Lower lobe of right lung (tissue), 2 donors: ENCODE measurements at regions not wholly inside any gene's neighbourhood (a gene's known extent, or its start where the extent isn't known, plus 50 kb on each side); places are given as distances from the start of the nearest gene placed in this dataset.

Experiments used
- ATAC-seq, 2 donors: fragments of 200-7000 bp; cut with Tn5 transposase; one replicate each; pipeline ENCODE4 v1.9.1; 2020 to 2022; ENCODE audit warnings: mild to moderate bottlenecking in 2 of 2, moderate library complexity in 2 of 2
- DNase-seq: peaks from one replicate; pipeline ENCODE4 v3.0.0-alpha.2; 2020
- H3K27ac ChIP-seq: fragments of 200-600 bp; one replicate; pipeline ENCODE4 v1.8.0; 2022
- H3K27me3 ChIP-seq: fragments of 200-600 bp; one replicate; pipeline ENCODE4 v1.8.0; 2022; ENCODE audit warnings: low read depth
- H3K36me3 ChIP-seq: fragments of 200-600 bp; one replicate; pipeline ENCODE4 v1.8.0; 2022; ENCODE audit warnings: mild to moderate bottlenecking
- H3K4me1 ChIP-seq: fragments of 200-600 bp; one replicate; pipeline ENCODE4 v1.8.0; 2022
- H3K4me3 ChIP-seq: fragments of 200-600 bp; one replicate; pipeline ENCODE4 v1.8.0; 2022; ENCODE audit warnings: mild to moderate bottlenecking
- H3K9me3 ChIP-seq: fragments of 200-600 bp; one replicate; pipeline ENCODE4 v1.8.0; 2022
- intact Hi-C: fragments of 100-400 bp; cut with DNase I; formaldehyde crosslinking; loops from one replicate; pipeline ENCODE4 v1.11.0; 2022
- TF ChIP-seq, protein P1 (sequence below): fragments of 200-600 bp; IDR thresholded peaks from one replicate; pipeline ENCODE4 v1.8.0; 2022; ENCODE audit warnings: antibody characterized with exemption, mild to moderate bottlenecking
- donor health status: DM: no; HTN: yes; CAD: no; lungs with severe emphysema.

DNA sequence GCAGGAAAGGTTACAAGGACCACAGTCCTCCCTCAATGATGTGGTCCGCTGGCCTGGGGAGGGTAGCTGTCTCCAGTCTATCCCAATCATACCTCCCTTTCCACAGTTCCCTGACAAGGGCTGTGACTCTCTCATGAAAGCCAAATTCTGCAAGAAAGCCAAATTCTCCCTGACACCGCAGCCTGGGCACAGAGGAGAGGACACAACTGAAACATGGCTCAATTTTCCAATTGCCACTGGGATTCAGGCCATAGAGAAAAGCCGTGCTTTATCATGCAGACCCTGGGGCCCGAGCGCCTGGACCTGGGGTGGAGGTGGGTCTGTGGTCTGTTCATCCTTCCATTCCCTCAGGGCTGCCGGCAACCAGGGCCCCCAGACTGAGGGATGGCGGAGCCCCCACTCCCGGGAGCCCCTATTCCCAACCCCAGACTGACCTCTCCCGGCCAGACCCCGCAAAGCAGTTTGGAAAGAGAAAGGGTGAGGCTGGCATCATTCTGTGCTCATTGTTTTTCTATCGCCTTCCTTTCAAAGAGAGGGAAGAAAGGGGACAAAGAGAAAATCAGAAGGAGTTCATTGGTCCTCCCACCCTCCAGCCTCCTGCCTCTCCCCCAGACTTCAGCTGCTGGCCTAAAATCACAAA lies 239.5 kb downstream of the BUD13 start:
- no peaks in the 10 kb centered on the region for H3K36me3 ChIP-seq
- peaks cover 23% of the 10 kb centered on the region for H3K27me3 ChIP-seq
- no peak overlapping the region for H3K4me3 ChIP-seq
- TF ChIP-seq, protein P1, sequence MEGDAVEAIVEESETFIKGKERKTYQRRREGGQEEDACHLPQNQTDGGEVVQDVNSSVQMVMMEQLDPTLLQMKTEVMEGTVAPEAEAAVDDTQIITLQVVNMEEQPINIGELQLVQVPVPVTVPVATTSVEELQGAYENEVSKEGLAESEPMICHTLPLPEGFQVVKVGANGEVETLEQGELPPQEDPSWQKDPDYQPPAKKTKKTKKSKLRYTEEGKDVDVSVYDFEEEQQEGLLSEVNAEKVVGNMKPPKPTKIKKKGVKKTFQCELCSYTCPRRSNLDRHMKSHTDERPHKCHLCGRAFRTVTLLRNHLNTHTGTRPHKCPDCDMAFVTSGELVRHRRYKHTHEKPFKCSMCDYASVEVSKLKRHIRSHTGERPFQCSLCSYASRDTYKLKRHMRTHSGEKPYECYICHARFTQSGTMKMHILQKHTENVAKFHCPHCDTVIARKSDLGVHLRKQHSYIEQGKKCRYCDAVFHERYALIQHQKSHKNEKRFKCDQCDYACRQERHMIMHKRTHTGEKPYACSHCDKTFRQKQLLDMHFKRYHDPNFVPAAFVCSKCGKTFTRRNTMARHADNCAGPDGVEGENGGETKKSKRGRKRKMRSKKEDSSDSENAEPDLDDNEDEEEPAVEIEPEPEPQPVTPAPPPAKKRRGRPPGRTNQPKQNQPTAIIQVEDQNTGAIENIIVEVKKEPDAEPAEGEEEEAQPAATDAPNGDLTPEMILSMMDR, result no peak
- intact Hi-C loops, result no loop called here
- DNase-seq (no peak), ATAC-seq (no peak)
- H3K27ac ChIP-seq, result no peak overlapping the region
- H3K4me1 ChIP-seq, result no peaks in the 10 kb centered on the region
- no peaks in the 10 kb centered on the region for H3K9me3 ChIP-seq

DNA sequence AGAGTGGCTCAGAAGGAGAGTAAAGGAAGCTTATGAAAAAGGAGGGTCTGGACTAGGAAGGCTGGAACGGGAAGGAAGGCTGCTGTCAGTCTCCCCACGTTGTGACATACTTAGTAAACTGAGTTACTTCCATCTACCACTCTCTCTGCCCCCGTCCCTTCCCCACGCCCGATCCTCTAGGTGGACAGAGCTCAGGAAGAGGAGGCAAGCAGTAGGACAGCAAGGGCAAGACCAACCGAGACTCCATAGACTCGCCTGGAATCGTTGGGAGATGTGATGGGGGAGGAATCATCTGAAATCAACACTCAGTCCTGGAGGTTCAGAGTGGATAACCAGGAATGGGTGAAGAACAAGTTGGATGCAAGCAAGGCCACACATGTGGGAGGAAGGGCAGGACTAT lies 240.7 kb downstream of the BUD13 start:
- TF ChIP-seq, protein P1, result no peak
- no peaks in the 10 kb centered on the region for H3K36me3 ChIP-seq
- H3K9me3 ChIP-seq, result no peaks in the 10 kb centered on the region
- intact Hi-C loops, result no loop called here
- no peak overlapping the region for H3K27ac ChIP-seq
- ATAC-seq, result no peak
- no peaks in the 10 kb centered on the region for H3K4me1 ChIP-seq
- peaks cover 14% of the 10 kb centered on the region for H3K27me3 ChIP-seq
- DNase-seq, result no peak
- H3K4me3 ChIP-seq, result no peak overlapping the region

DNA sequence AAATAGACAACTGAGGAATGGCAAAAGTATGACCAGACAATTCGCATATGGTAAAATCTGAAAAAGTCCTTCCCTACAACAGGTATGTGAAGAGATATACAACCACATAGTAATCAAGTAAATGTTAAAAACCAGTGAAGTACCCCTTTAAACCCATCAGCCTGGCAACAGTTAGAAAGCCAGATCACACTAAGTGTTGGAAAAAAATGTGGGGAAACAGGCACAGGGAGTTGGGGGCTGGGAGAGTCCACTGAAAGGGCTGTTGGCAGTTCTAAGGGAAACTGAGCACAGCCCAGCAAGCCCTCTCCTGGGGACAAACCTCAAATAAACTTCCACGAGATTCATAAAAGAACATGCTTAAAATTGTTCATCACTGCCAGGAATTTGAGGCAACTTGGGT lies 242.1 kb downstream of the BUD13 start:
- DNase-seq, result no peak
- Histone ChIP-seq H3K4me1 (no peaks in the 10 kb centered on the region), H3K27ac (no peak overlapping the region), H3K9me3 (no peaks in the 10 kb centered on the region), H3K4me3 (no peak overlapping the region), H3K27me3 (peaks cover 14% of the 10 kb centered on the region), H3K36me3 (no peaks in the 10 kb centered on the region)
- no peak for ATAC-seq
- TF ChIP-seq, protein P1, result no peak
- intact Hi-C loops, result no loop called here

DNA sequence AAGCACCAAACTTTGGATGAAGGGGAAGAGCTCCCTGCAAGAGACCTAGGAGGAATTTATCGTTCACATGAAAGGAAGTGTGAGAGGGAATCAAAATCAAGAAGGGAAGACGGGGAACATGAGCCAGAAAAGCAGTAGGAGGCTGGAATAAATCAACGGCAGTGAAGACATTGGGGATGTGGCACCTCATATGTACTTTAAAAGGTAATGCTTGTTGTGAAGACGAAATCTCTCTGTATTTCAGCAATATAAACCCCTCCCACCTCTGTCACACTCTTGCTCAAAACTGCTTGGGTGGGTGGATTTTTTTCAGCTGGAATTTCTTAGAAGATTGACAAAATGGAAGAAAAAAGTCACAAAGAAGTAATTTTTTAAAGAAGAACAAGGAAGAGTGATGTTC lies 243.5 kb downstream of the BUD13 start:
- TF ChIP-seq, protein P1, result no peak
- no peak overlapping the region for H3K27ac ChIP-seq
- H3K9me3 ChIP-seq, result no peaks in the 10 kb centered on the region
- H3K4me3 ChIP-seq, result no peak overlapping the region
- no peaks in the 10 kb centered on the region for H3K4me1 ChIP-seq
- H3K27me3 ChIP-seq, result peaks cover 14% of the 10 kb centered on the region
- ATAC-seq, result no peak
- no peak for DNase-seq
- intact Hi-C loops, result no loop called here
- no peaks in the 10 kb centered on the region for H3K36me3 ChIP-seq

DNA sequence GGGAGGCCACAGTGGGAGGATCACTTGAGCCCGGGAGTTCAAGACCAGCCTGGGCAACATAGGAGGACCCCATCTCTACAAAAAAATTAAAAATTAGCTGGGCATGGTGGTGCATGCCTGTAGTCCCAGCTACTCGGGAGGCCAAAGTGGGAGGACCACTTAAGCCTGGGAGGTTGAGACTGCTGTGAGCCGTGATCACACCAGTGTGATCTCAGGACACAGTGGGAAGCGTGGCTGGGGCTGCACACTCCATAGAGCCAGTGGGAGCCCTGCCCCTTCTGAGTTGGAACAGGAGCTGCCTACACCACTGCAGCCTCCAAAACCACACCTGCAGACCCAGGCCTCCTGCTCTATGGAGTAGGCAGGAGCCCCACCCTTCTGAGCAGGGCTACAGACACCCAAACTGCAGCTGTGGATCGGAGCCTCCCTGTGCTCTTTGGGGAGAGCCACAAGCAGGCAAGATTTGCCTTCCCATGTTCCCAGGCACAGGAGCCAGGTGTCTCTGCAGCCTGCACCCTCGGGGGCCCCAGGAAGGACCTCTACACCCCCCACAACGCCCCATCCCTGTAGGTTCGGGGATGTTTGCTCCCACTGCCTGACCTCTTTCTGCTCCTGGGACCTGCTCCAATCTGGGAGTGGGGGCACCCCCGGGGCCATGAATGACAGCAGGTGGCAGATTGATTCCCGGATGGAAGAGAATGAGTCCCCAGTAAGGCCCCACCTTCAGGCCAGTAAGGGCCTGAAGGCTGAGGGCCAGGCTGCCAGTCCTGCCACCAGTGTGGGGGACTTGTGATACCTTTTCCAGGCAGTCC lies 245.4 kb downstream of the BUD13 start:
- Histone ChIP-seq H3K4me3 (no peak overlapping the region), H3K4me1 (no peaks in the 10 kb centered on the region), H3K9me3 (no peaks in the 10 kb centered on the region), H3K27me3 (peaks cover 10% of the 10 kb centered on the region), H3K27ac (no peak overlapping the region), H3K36me3 (no peaks in the 10 kb centered on the region)
- no peak for DNase-seq
- intact Hi-C loops, result no loop called here
- ATAC-seq, result no peak
- TF ChIP-seq, protein P1, result no peak
